Endothelial cell of umbilical vein (primary cell): ENCODE measurements at regions not wholly inside any gene's neighbourhood (a gene's known extent, or its start where the extent isn't known, plus 50 kb on each side); places are given as distances from the start of the nearest gene placed in this dataset.

Experiments used
- BruUV-seq: library from RNA; stranded (reverse); fragments of 400-500 nt; replicated peaks from 2 replicates; lab custom pipeline; 2021; lab: Mats Ljungman, UMichigan
- CTCF ChIA-PET: fragments of 300-600, 350-600 bp; sonication (Branson Sonifier 250); formaldehyde crosslinking; loops from one replicate; lab custom pipeline; 2021; ENCODE audit warnings: antibody characterized with exemption, inconsistent platforms; lab: Charles Lee
- POLR2A ChIA-PET: fragments of 300-600, 350-600 bp; sonication (Branson Sonifier 250); formaldehyde crosslinking; loops from one replicate; lab custom pipeline; 2021; ENCODE audit warnings: antibody characterized with exemption, inconsistent platforms; lab: Charles Lee
- DNase-seq: peaks from one replicate; pipeline ENCODE4 v3.0.0-alpha.2; 2011; ENCODE audit warnings: low read depth, low spot score
- FAIRE-seq: peaks from 2 replicates; lab custom pipeline; 2011; peaks lifted over from hg19 to GRCh38; lab: Jason Lieb, UNC
- H2AFZ ChIP-seq: 2 replicates; pipeline ENCODE4 v1.6.0; 2012; ENCODE audit warnings: low read depth, low read length, control low read depth, inconsistent platforms
- H3K27ac ChIP-seq: 2 replicates; pipeline ENCODE4 v1.5.1; 2011; ENCODE audit warnings: low read depth, mild to moderate bottlenecking, control low read depth, low read length, moderate library complexity; ENCODE audit not compliant: insufficient read depth
- H3K27me3 ChIP-seq, 2 experiments: 2 replicates each; pipeline versions ENCODE4 v1.6.0 to v1.6.1; 2011; ENCODE audit warnings: low read length in 2 of 2, mixed read lengths in 1 of 2; ENCODE audit not compliant: control insufficient read depth in 2 of 2, insufficient read depth in 2 of 2
- H3K36me3 ChIP-seq, 2 experiments: 2 replicates in 1 of 2; 3 replicates in 1 of 2; pipeline ENCODE4 v1.5.1; 2011; ENCODE audit warnings: low read length in 2 of 2, mild to moderate bottlenecking in 1 of 2, moderate library complexity in 1 of 2; ENCODE audit not compliant: control insufficient read depth in 2 of 2, insufficient read depth in 2 of 2; ENCODE audit errors: extremely low read depth in 1 of 2
- H3K4me1 ChIP-seq: 3 replicates; pipeline ENCODE4 v1.5.1; 2011; ENCODE audit warnings: mild to moderate bottlenecking, low read length; ENCODE audit not compliant: control insufficient read depth, insufficient read depth; ENCODE audit errors: extremely low read depth
- H3K4me2 ChIP-seq: 2 replicates; pipeline ENCODE4 v1.6.1; 2011; ENCODE audit warnings: low read length, control low read depth, mixed read lengths; ENCODE audit not compliant: insufficient read depth
- H3K4me3 ChIP-seq, 3 experiments: fragments of 200-600 bp in 1 of 3; sonication (generic), shearing (Covaris generic) in 1 of 3; replicated peaks in 1 of 3; 2 replicates each; pipeline ENCODE4 v1.5.1; 2011 to 2016; ENCODE audit warnings: control low read depth in 3 of 3, low read length in 3 of 3, mild to moderate bottlenecking in 2 of 3, inconsistent platforms in 1 of 3, low read depth in 1 of 3, moderate library complexity in 1 of 3; ENCODE audit not compliant: insufficient read depth in 1 of 3
- H3K79me2 ChIP-seq: 2 replicates; pipeline ENCODE4 v1.6.0; 2012; ENCODE audit warnings: low read length, inconsistent platforms; ENCODE audit not compliant: control insufficient read depth, insufficient read depth
- H3K9ac ChIP-seq: replicated peaks from 2 replicates; pipeline ENCODE3; 2011; ENCODE audit warnings: low read length, control low read depth; ENCODE audit not compliant: insufficient read depth; ENCODE audit errors: extremely low read depth
- H3K9me1 ChIP-seq: replicated peaks from 3 replicates; pipeline ENCODE4 v1.6.0; 2011; ENCODE audit warnings: mild to moderate bottlenecking, low read length; ENCODE audit not compliant: control insufficient read depth, insufficient read depth; ENCODE audit errors: extremely low read depth
- H3K9me3 ChIP-seq: replicated peaks from 2 replicates; pipeline ENCODE4 v1.5.1; 2012; ENCODE audit warnings: low read length, inconsistent platforms; ENCODE audit not compliant: control insufficient read depth, insufficient read depth
- H4K20me1 ChIP-seq: replicated peaks from 2 replicates; pipeline ENCODE3; 2011; ENCODE audit warnings: mild to moderate bottlenecking, low read length; ENCODE audit not compliant: control insufficient read depth, insufficient read depth; ENCODE audit errors: extremely low read depth
- CTCF ChIP-seq, 2 donors: IDR thresholded peaks; 1 replicate in 1 of 2; 2 replicates in 1 of 2; pipeline ENCODE4 v1.5.1; 2011; ENCODE audit warnings: low read length in 2 of 2, mild to moderate bottlenecking in 2 of 2, moderate library complexity in 2 of 2, control low read depth in 1 of 2, inconsistent platforms in 1 of 2, low read depth in 1 of 2; ENCODE audit not compliant: insufficient read depth in 1 of 2; ENCODE audit errors: extremely low read depth in 1 of 2
- EZH2 ChIP-seq: IDR thresholded peaks from 2 replicates; pipeline ENCODE4 v1.6.1; 2012; ENCODE audit warnings: borderline replicate concordance, low read depth, mild to moderate bottlenecking, moderate library complexity, low read length, inconsistent platforms; ENCODE audit not compliant: severe bottlenecking
- GATA2 ChIP-seq: IDR thresholded peaks from 2 replicates; pipeline ENCODE4 v1.7.0; 2011; ENCODE audit warnings: low read depth, mild to moderate bottlenecking, moderate library complexity, mixed read lengths, low read length; ENCODE audit not compliant: insufficient read length, insufficient read depth
- MAX ChIP-seq: IDR thresholded peaks from 2 replicates; pipeline ENCODE4 v1.6.1; 2011; ENCODE audit not compliant: insufficient read depth, insufficient read length
- MYC ChIP-seq: IDR thresholded peaks from one replicate; pipeline ENCODE4 v1.6.1; 2011; ENCODE audit warnings: mild to moderate bottlenecking, low read depth, low read length
- POLR2A ChIP-seq: IDR thresholded peaks from 2 replicates; pipeline ENCODE4 v1.6.1; 2012; ENCODE audit warnings: low read depth, mild to moderate bottlenecking, control low read depth, low read length
- POLR2AphosphoS5 ChIP-seq: IDR thresholded peaks from 2 replicates; pipeline ENCODE4 v1.6.1; 2012; ENCODE audit warnings: low read depth, mild to moderate bottlenecking, control low read depth, low read length, moderate library complexity; ENCODE audit not compliant: insufficient read depth
- dilution Hi-C: fragments of 300-500 bp; cut with MboI; formaldehyde crosslinking; loops from one replicate; pipeline ENCODE4 v1.15.0; 2019; ENCODE audit warnings: low sequenced_read_pairs; ENCODE audit not compliant: extremely low pct_ligation_motif_present
- intact Hi-C: fragments of 100-400 bp; cut with micrococcal nuclease; formaldehyde crosslinking; loops from one replicate; pipeline ENCODE4 v1.10.0; 2022

DNA sequence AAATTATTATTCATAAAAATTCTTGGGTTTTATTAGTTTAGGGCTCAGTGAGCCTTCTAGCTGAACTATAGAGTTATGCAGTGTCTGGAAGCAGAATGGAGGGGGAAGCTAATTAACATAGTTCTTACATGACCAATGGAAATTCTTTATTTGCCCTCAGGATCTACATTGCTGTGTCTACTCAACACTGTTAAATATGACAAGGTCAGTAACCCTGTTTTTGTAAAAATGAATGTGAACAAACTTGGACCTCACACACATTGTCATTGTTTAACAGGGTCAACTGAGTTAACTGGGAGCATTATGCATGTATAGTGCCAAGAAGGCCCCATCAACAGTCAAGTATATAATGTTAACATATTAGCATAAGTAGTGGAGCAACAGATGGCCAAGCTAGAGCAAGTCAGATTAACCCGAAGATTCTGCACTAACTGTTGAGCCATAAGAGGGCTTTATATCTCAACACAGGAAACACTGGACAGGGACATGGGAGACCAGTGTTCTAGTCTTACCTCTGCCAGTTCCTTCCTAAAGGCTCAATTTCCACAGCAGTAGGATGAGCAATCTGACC lies 122.5 kb upstream of the SEM1 start:
- no TSS peak for BruUV-seq
- Histone ChIP-seq H3K4me1 (no peaks in the 10 kb centered on the region), H3K27me3 (no peaks in the 10 kb centered on the region), H4K20me1 (no peaks in the 10 kb centered on the region), H3K9ac (no peak overlapping the region), H3K27ac (no peak overlapping the region), H3K36me3 (no peaks in the 10 kb centered on the region), H3K4me2 (no peak overlapping the region), H3K79me2 (no peaks in the 10 kb centered on the region), H3K9me1 (no peaks in the 10 kb centered on the region), H3K9me3 (no peaks in the 10 kb centered on the region), H3K4me3 (no peak overlapping the region), H2AFZ (no peak overlapping the region)
- FAIRE-seq (no peak), DNase-seq (no peak)
- intact Hi-C loops (no loop called here), dilution Hi-C loops (no loop called here)
- ChIA-PET POLR2A (no interaction called here), CTCF (interaction anchor here (1.1 kb wide), 1 partner anchor 23 kb away, joined by 3 read pairs; no protein-coding TSS in a partner anchor)
- TF ChIP-seq MYC = no peak
- no peak for TF ChIP-seq MAX
- TF ChIP-seq GATA2 = no peak
- no peak for TF ChIP-seq POLR2AphosphoS5
- TF ChIP-seq CTCF (IDR thresholded peaks at IDR 0.05; ENCODE audit: extremely low read depth in 1 of 2, insufficient read depth in 1 of 2, low read depth in 1 of 2, low read length in 2 of 2) = no peak
- no peak for TF ChIP-seq POLR2A
- TF ChIP-seq EZH2 = no peak
